ENCODE measurements at regions not wholly inside any gene's neighbourhood (a gene's known extent, or its start where the extent isn't known, plus 50 kb on each side); places are given as distances from the start of the nearest gene placed in this dataset.

- Histone ChIP-seq H3K4me3 (ENCODE audit: low read depth, low read length) (no peak overlapping the region), H3K9ac (ENCODE audit: low read depth, low read length) (no peak overlapping the region), H3K27ac (ENCODE audit: low read depth, low read length) (no peak overlapping the region), H3K36me3 (ENCODE audit: control insufficient read depth, insufficient read depth, low read length) (no peaks in the 10 kb centered on the region), H3K4me1 (ENCODE audit: control insufficient read depth, insufficient read depth, low read length) (no peaks in the 10 kb centered on the region; the same call in 1 of the 2 replicates), H3K9me3 (ENCODE audit: control insufficient read depth, insufficient read depth, low read length) (no peaks in the 10 kb centered on the region), H3K27me3 (ENCODE audit: control insufficient read depth, insufficient read depth, low read length) (no peaks in the 10 kb centered on the region)
These were observed 75.5 kb upstream of the PLSCR5 start for GRCh38 chr3:146680617-146681016.

- no peak overlapping the region for H3K27ac ChIP-seq (ENCODE audit: low read depth, low read length)
- H3K36me3 ChIP-seq (ENCODE audit: control insufficient read depth, insufficient read depth, low read length) = no peaks in the 10 kb centered on the region
- H3K27me3 ChIP-seq (ENCODE audit: control insufficient read depth, insufficient read depth, low read length) = no peaks in the 10 kb centered on the region
- no peaks in the 10 kb centered on the region for H3K9me3 ChIP-seq (ENCODE audit: control insufficient read depth, insufficient read depth, low read length)
- no peak overlapping the region for H3K9ac ChIP-seq (ENCODE audit: low read depth, low read length)
- H3K4me1 ChIP-seq (ENCODE audit: control insufficient read depth, insufficient read depth, low read length) = no peaks in the 10 kb centered on the region; the same call in 1 of the 2 replicates
- H3K4me3 ChIP-seq (ENCODE audit: low read depth, low read length) = no peak overlapping the region
These were observed 74.8 kb upstream of the PLSCR5 start for GRCh38 chr3:146679995-146680394.

- Histone ChIP-seq H3K36me3 (ENCODE audit: control insufficient read depth, insufficient read depth, low read length) (no peaks in the 10 kb centered on the region), H3K27me3 (ENCODE audit: control insufficient read depth, insufficient read depth, low read length) (no peaks in the 10 kb centered on the region), H3K4me1 (ENCODE audit: control insufficient read depth, insufficient read depth, low read length) (no peaks in the 10 kb centered on the region; the same call in 1 of the 2 replicates), H3K4me3 (ENCODE audit: low read depth, low read length) (no peak overlapping the region), H3K27ac (ENCODE audit: low read depth, low read length) (no peak overlapping the region), H3K9me3 (ENCODE audit: control insufficient read depth, insufficient read depth, low read length) (no peaks in the 10 kb centered on the region), H3K9ac (ENCODE audit: low read depth, low read length) (no peak overlapping the region)
These were observed 74.0 kb upstream of the PLSCR5 start for GRCh38 chr3:146679191-146679590.

GRCh38 chr3:146672941-146673340 lies 67.8 kb upstream of the PLSCR5 start:
- H3K9me3 ChIP-seq (ENCODE audit: control insufficient read depth, insufficient read depth, low read length) = no peaks in the 10 kb centered on the region
- no peak overlapping the region for H3K4me3 ChIP-seq (ENCODE audit: low read depth, low read length)
- no peak overlapping the region for H3K27ac ChIP-seq (ENCODE audit: low read depth, low read length)
- no peak overlapping the region for H3K9ac ChIP-seq (ENCODE audit: low read depth, low read length)
- H3K27me3 ChIP-seq (ENCODE audit: control insufficient read depth, insufficient read depth, low read length) = no peaks in the 10 kb centered on the region
- no peaks in the 10 kb centered on the region for H3K36me3 ChIP-seq (ENCODE audit: control insufficient read depth, insufficient read depth, low read length)
- H3K4me1 ChIP-seq (ENCODE audit: control insufficient read depth, insufficient read depth, low read length) = no peaks in the 10 kb centered on the region

- H3K27me3 ChIP-seq (ENCODE audit: control insufficient read depth, insufficient read depth, low read length) = no peaks in the 10 kb centered on the region
- H3K4me1 ChIP-seq (ENCODE audit: control insufficient read depth, insufficient read depth, low read length) = peaks cover 4% of the 10 kb centered on the region; the same call in 1 of the 2 replicates
- no peak overlapping the region for H3K9ac ChIP-seq (ENCODE audit: low read depth, low read length)
- H3K9me3 ChIP-seq (ENCODE audit: control insufficient read depth, insufficient read depth, low read length) = no peaks in the 10 kb centered on the region
- no peaks in the 10 kb centered on the region for H3K36me3 ChIP-seq (ENCODE audit: control insufficient read depth, insufficient read depth, low read length)
- no peak overlapping the region for H3K4me3 ChIP-seq (ENCODE audit: low read depth, low read length)
- H3K27ac ChIP-seq (ENCODE audit: low read depth, low read length) = no peak overlapping the region
These were observed 59.3 kb upstream of the PLSCR5 start for GRCh38 chr3:146664403-146664802.

- Histone ChIP-seq H3K9me3 (ENCODE audit: control insufficient read depth, insufficient read depth, low read length) (no peaks in the 10 kb centered on the region), H3K4me3 (ENCODE audit: low read depth, low read length) (no peak overlapping the region), H3K36me3 (ENCODE audit: control insufficient read depth, insufficient read depth, low read length) (no peaks in the 10 kb centered on the region), H3K27ac (ENCODE audit: low read depth, low read length) (no peak overlapping the region), H3K27me3 (ENCODE audit: control insufficient read depth, insufficient read depth, low read length) (no peaks in the 10 kb centered on the region), H3K9ac (ENCODE audit: low read depth, low read length) (no peak overlapping the region), H3K4me1 (ENCODE audit: control insufficient read depth, insufficient read depth, low read length) (peaks cover 16% of the 10 kb centered on the region)
These were observed 53.7 kb upstream of the PLSCR5 start for GRCh38 chr3:146658841-146659240.

- Histone ChIP-seq H3K36me3 (ENCODE audit: control insufficient read depth, insufficient read depth, low read length) (no peaks in the 10 kb centered on the region), H3K4me1 (ENCODE audit: control insufficient read depth, insufficient read depth, low read length) (peaks cover 28% of the 10 kb centered on the region), H3K9me3 (ENCODE audit: control insufficient read depth, insufficient read depth, low read length) (no peaks in the 10 kb centered on the region), H3K4me3 (ENCODE audit: low read depth, low read length) (no peak overlapping the region), H3K9ac (ENCODE audit: low read depth, low read length) (no peak overlapping the region), H3K27me3 (ENCODE audit: control insufficient read depth, insufficient read depth, low read length) (no peaks in the 10 kb centered on the region), H3K27ac (ENCODE audit: low read depth, low read length) (no peak overlapping the region)
These were observed 50.3 kb upstream of the PLSCR5 start for GRCh38 chr3:146655333-146655996.
